ENCODE measurements at regions not wholly inside any gene's neighbourhood (a gene's known extent, or its start where the extent isn't known, plus 50 kb on each side); places are given as distances from the start of the nearest gene placed in this dataset.

DNA sequence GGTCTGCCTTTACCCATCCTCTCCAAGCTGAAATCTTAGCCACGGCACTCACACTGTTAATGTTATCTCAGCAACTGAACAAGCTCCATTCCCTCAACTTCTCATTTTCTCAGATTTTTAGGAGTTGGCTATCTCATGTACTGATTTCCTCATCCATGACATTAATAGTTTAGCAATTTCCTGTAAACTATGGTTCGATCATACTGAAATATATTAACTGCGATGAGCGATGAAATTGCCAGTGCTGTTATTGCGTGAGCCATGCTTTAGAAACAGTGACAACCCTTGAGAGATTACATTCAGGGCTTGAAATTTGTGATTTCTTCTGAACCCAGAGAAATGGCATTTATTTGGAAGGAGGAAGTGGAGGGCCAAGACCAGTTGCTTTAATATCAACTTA is 223.7 kb downstream of the GPAT3 start:
- no peak for TF ChIP-seq GATA3 (IDR thresholded peaks at IDR 0.05; ENCODE audit: low read depth, low read length)
- TF ChIP-seq GATA2 (IDR thresholded peaks at IDR 0.05; ENCODE audit: low read depth, low read length) = no peak

DNA sequence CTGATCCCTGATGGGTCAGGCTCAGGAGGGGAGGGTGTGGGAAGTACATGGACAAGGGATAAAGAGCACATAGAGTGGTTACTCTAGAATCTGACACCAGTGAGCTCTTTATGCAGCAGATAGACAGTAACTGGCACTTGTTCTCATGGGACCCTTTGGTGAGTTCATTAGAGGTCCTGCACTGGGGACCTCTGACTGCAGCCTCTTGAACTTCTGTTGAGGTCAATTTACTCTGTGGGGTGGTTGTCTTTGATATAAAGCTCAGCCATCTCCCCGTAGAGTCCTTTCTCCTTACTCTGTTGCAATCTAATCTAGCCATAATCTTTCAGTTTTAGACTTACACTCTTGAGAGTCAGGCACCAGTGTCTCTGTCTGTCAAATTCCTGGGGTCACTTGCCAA is 222.4 kb downstream of the GPAT3 start:
- TF ChIP-seq GATA2 (IDR thresholded peaks at IDR 0.05; ENCODE audit: low read depth, low read length) = no peak
- TF ChIP-seq GATA3 (IDR thresholded peaks at IDR 0.05; ENCODE audit: low read depth, low read length) = no peak

DNA sequence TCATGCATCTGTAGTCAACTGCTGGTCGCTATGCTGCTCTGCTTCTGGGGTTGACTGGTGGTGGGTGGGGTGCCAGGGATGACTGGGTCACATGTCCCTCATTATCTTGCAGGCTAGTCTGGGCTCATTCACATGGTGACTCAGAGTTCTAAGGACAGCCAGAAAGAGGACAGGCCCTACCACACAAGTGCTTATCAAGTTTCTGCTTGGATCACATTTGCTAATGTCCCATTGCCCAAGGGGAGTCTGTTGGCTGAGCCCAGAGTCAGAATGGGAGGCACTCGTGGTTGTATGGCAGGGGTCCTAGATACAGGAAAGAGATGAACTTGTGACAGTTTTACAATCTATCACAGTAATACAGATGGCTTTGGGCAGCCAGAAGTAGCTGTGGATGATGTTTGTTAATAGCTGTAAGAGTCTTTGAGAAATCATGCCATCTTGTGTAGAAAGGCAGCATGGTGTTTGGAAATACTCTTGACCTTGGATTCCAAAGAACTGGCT is 221.3 kb downstream of the GPAT3 start:
- no peak for TF ChIP-seq GATA2 (IDR thresholded peaks at IDR 0.05; ENCODE audit: low read depth, low read length)
- no peak for TF ChIP-seq GATA3 (IDR thresholded peaks at IDR 0.05; ENCODE audit: low read depth, low read length)

DNA sequence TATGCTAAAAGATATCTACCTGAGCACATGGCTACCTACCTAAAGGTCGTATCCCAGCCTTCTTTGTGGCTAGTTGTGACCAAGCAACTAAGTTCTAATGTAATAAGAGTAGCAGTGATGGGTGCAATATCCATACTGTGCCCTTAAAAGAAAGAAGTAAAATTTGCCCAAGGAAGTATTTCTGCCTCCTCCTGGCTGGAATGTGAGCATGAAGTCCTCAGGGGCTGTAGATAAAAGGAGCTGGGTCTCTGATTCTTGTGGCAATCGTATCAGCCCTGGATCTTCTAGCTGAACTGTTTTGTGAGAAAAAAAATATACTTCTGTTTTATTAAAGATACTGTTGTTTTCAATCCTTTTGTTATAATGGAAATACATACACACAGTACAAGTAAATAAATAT is 217.4 kb downstream of the GPAT3 start:
- no peak for TF ChIP-seq GATA2 (IDR thresholded peaks at IDR 0.05; ENCODE audit: low read depth, low read length)
- TF ChIP-seq GATA3 (IDR thresholded peaks at IDR 0.05; ENCODE audit: low read depth, low read length) = no peak

DNA sequence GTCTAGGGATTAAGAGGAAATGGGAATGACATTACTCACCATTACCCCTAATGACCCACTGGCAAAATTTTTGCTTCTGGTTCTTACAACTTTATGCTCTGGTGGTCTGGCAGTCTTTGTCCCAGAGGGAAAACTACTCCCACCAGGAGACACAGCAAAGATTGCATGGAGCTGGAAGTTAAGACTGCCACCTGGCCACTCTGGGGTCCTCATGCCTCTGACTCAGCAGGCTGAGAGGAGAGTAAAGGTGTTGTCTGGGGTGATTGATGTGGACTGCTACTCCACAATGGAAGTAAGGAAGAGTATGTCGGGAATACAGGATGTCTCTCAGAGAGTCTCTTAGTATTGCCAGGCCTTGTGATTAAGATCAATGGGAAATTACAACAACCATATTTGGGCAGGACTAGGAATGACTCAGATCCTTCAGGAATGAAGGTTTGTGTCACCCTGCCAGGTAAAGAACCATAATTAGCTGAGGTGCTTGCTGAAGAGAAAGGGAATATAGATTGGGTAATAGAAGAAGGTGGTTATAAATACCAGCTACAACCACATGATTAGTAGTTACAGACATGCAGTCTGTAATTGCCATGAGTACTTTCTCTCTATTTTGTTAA is 215.5 kb downstream of the GPAT3 start:
- TF ChIP-seq GATA2 (IDR thresholded peaks at IDR 0.05; ENCODE audit: low read depth, low read length) (no peak), GATA3 (IDR thresholded peaks at IDR 0.05; ENCODE audit: low read depth, low read length) (no peak)

DNA sequence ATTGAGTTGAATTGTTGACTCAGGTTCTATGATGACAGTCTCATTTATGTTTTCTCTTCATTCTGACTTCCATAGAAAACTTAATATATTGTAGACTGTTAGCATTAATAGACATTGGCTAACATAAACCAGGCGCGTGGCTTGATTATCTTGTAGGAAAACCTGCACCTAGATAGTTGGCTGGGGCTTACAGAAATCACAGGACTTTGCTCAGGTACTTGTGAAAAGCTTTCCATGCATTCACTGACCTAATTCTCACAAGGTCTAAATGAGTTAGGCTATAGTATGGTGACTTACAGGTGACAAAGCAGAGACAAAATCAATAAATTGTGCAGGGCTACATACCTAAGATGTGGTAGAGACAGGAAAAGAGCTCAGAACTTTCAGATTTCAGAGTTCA is 212.8 kb downstream of the GPAT3 start:
- no peak for TF ChIP-seq GATA3 (IDR thresholded peaks at IDR 0.05; ENCODE audit: low read depth, low read length)
- no peak for TF ChIP-seq GATA2 (IDR thresholded peaks at IDR 0.05; ENCODE audit: low read depth, low read length)

DNA sequence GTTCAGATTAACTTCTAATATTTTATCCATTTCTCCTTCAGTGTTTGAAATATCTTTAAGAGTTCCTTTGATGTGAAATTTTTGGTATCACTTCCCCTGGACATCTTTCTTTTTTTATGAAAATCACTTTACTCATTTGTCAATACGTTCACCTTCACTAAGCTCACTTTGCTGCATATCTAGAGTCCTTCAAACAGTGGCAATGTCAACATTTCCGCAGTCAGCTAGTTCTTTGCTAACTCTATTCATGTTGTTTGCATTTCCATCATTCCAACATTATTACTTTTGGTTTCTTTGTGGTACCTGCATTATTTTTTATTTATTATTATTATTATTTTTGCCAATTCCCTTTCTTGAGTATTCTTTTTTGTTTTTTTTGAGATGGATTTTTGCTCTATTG is 203.0 kb downstream of the GPAT3 start:
- TF ChIP-seq GATA3 (IDR thresholded peaks at IDR 0.05; ENCODE audit: low read depth, low read length) = no peak
- TF ChIP-seq GATA2 (IDR thresholded peaks at IDR 0.05; ENCODE audit: low read depth, low read length) = no peak

DNA sequence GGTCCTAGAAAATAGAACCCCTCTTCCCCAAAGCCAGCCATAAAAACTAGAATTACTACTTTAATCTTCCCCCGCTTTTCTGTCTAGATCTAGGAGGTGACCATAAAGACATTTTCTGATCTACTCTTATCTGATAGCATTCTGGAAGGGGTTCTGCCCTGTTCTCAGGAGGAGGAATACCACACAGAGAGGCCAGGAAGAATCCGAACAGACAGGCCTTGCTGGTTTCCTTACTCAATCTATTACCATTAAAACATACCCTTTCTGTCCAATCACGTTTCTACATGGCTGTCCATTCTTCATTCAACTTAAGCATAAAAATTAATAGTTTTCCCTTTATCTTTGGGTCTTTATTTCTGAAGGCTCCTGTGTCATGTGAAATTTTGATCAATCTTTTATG is 198.7 kb downstream of the GPAT3 start:
- TF ChIP-seq GATA3 (IDR thresholded peaks at IDR 0.05; ENCODE audit: low read depth, low read length) = no peak
- no peak for TF ChIP-seq GATA2 (IDR thresholded peaks at IDR 0.05; ENCODE audit: low read depth, low read length)

DNA sequence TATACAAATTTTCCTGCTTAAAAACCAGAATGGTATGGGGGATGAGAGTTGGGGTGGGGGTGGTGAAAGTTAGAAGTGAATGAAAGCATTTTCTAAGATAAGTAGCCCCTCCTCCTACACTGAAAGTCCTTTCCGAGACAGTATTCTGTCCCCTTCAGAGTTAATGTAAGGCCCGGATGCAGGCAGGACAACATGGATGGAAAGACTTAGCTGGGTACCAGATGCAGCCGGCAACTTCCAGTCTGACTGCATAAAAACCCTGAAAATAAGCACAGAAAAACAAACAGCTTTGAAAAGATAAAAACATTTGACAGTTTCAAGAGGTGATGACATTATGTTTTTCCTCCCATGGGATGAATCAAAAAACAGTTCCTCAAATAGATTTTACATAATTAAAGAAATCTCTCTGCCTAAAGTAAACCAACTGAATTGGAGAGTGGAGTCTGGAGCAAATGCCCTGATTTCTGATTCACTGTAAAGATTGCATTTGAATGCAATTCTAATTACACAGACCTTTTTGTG is 196.3 kb downstream of the GPAT3 start:
- no peak for TF ChIP-seq GATA2 (IDR thresholded peaks at IDR 0.05; ENCODE audit: low read depth, low read length)
- TF ChIP-seq GATA3 (IDR thresholded peaks at IDR 0.05; ENCODE audit: low read depth, low read length) = no peak

DNA sequence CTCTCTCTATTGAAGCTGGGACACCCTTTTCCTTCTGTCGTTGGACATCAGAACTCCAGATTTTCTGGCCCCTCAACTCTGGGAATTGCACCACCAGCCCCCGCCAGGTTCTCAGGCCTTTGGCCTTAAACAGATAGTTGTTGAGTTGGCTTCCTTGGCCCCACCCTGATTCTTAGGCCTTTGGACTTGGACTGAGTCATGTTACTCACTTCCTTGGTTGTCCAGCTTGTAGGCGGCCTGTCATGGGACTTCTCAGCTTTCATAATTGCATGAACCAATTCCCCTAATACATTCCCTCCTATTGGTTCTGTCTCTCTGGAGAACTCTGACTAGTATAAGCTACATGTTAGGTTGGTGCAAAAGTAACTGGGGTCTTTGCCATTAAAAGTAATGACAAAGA is 195.7 kb downstream of the GPAT3 start:
- TF ChIP-seq GATA3 (IDR thresholded peaks at IDR 0.05; ENCODE audit: low read depth, low read length) (no peak), GATA2 (IDR thresholded peaks at IDR 0.05; ENCODE audit: low read depth, low read length) (no peak)

DNA sequence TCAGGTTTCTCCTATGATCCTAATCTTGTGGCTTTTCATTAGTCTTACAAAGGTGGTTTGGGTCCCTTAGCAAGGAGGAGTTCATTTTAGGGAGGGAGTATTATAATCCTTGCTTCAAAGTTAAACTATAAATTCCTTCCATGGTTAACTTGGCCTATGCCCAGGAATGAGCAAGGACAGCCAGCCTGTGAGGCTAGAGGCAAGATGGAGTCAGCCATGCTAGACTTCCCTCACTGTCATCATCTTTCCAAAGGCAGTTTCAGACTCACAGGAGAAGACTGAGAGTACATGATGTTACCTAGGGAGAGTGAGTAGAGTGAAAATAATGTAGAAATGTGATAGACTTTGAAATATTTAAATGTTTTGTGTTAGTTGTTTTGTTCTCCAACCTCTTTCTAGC is 192.3 kb downstream of the GPAT3 start:
- TF ChIP-seq GATA3 (IDR thresholded peaks at IDR 0.05; ENCODE audit: low read depth, low read length) (no peak), GATA2 (IDR thresholded peaks at IDR 0.05; ENCODE audit: low read depth, low read length) (no peak)

DNA sequence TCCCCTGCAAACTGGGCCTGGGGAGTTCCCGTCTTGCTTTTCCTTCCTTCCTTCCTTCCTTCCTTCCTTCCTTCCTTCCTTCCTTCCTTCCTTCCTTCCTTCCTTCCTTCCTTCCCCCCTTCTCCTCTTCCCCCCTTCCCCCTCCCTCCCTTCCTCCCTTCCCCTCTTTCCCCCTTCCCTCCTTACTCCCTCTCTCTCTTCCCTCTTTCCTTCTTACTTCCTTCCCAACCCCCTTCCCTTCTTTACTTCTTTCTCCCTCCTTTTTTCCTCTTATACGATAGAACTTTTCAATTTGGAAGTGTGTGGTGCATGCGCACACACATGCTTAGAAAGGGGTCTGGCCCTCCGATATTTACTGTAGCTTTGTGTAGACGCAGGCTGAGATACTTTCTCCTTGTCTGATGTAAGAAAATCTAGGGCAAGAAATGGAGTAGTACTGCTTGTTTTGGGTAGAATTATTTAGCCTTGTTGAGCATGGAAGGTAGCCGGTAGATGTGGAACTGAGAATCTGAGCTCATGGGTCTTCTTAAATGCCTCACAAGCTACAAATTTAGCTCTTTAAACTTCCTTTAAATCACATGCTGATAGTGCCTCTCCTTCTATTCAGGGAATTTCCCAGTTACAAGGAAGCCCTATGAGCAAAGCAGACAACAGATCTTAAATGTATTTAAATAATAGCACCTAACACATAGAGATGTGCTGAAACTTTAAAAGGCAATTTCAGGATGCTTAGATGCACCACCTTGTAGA is 189.6 kb downstream of the GPAT3 start:
- TF ChIP-seq GATA3 (IDR thresholded peaks at IDR 0.05; ENCODE audit: low read depth, low read length) = no peak
- TF ChIP-seq GATA2 (IDR thresholded peaks at IDR 0.05; ENCODE audit: low read depth, low read length) = no peak

DNA sequence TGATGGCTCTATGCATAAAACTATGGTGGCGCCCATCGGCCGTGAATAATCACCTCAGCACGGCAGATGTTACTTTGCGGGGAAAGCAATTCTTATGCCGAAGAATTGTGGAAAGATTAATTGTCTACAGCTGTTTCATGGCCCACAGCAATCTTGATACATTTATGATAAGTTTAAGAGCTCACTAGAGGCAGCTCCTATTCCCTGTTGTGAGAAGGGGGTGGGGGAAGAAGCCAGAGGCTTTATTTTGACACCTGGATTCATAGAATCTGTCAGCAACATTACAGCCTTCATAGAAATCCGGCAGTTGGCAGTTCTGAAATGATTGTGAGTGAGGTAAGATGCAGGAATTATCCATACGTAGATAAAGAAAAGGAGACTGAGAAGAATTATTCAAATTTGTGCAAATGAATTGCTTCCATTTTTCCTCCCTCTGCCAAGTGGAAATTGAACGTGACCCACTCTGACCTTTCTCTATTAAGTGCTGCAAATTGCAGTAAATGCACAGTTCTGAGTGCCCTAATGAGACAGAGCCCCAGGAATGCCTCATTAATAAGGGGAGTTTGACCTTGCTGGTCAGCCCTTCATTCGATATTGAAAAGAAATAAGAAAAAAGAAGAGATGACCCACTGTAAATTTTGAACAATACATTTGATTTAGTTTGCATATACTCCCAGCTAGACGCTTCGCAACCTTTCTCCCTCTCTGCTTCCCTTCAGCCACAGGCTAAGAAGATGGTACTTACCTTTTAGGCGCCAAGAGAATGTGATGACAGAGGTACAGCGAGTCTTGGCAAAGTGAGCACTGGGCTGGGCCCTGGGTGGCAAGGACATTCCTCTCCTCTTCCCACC is 188.8 kb downstream of the GPAT3 start:
- no peak for TF ChIP-seq GATA3 (IDR thresholded peaks at IDR 0.05; ENCODE audit: low read depth, low read length)
- no peak for TF ChIP-seq GATA2 (IDR thresholded peaks at IDR 0.05; ENCODE audit: low read depth, low read length)

DNA sequence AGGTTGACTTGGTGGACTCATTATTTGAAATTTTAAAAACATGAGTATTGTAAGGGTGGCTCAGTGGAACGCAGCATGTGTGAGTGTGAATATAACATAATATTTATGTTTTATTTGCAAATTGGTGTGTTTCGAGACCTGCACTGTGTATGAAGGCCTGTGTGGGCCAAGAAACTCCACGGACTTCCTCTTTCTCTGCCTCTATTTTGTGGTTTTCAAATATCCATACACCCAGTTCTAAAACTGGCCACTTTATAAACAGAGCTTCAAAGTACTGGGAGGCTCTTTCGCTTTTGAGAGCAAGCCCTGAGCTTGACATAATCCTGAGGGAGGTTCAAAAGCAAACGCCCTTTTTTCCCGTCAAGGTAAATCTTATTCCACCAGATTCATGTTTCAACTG is 187.7 kb downstream of the GPAT3 start:
- no peak for TF ChIP-seq GATA2 (IDR thresholded peaks at IDR 0.05; ENCODE audit: low read depth, low read length)
- TF ChIP-seq GATA3 (IDR thresholded peaks at IDR 0.05; ENCODE audit: low read depth, low read length) = no peak

Data from SH-SY5Y (cell line).